ENCODE measurements at regions not wholly inside any gene's neighbourhood (a gene's known extent, or its start where the extent isn't known, plus 50 kb on each side); places are given as distances from the start of the nearest gene placed in this dataset.
"Not testable (repeated sequence)": the region's sequence is repeated elsewhere in the genome, so short reads cannot be mapped to it uniquely, and the experiment has no call there.

- not testable (repeated sequence) for DNase-seq; H3K36me3 ChIP-seq (ENCODE audit: control insufficient read depth in 3 of 3, insufficient read depth in 2 of 3, low read depth in 1 of 3, low read length in 3 of 3); H3K27me3 ChIP-seq (ENCODE audit: control insufficient read depth in 3 of 3, insufficient read depth in 3 of 3, low read length in 3 of 3); H3K4me3 ChIP-seq (ENCODE audit: low read depth in 1 of 3, low read length in 3 of 3); H3K9me3 ChIP-seq (ENCODE audit: control insufficient read depth in 2 of 2, insufficient read depth in 1 of 2, low read depth in 1 of 2, low read length in 1 of 2); FAIRE-seq; H3K4me1 ChIP-seq (ENCODE audit: control insufficient read depth in 3 of 3, insufficient read depth in 2 of 3, low read depth in 1 of 3, low read length in 2 of 3); H3K27ac ChIP-seq (ENCODE audit: low read depth in 1 of 3, low read length in 2 of 3)
- WGBS, 3 donors = 97 to 98% (median 98%) methylated on average over 11 to 24 of the region's 24 CpGs
Observed at GRCh38 chr4:62491756-62492155, 1291.6 kb downstream of the ADGRL3 start.

GRCh38 chr4:62490635-62491034 is 1290.5 kb downstream of the ADGRL3 start:
- FAIRE-seq (no peak), DNase-seq (no peak)
- H3K36me3 ChIP-seq (ENCODE audit: control insufficient read depth in 3 of 3, insufficient read depth in 2 of 3, low read depth in 1 of 3, low read length in 3 of 3) = no peaks in the 10 kb centered on the region
- H3K27me3 ChIP-seq (ENCODE audit: control insufficient read depth in 3 of 3, insufficient read depth in 3 of 3, low read length in 3 of 3) = no peaks in the 10 kb centered on the region
- H3K27ac ChIP-seq (ENCODE audit: low read depth in 1 of 3, low read length in 2 of 3) = no peak overlapping the region
- WGBS, 3 donors = 84 to 85% (median 84%) methylated on average over 1 of the region's 1 CpG
- H3K9me3 ChIP-seq (ENCODE audit: control insufficient read depth in 2 of 2, insufficient read depth in 1 of 2, low read depth in 1 of 2, low read length in 1 of 2) = no peaks in the 10 kb centered on the region
- H3K4me1 ChIP-seq (ENCODE audit: control insufficient read depth in 3 of 3, insufficient read depth in 2 of 3, low read depth in 1 of 3, low read length in 2 of 3) = no peaks in the 10 kb centered on the region
- no peak overlapping the region for H3K4me3 ChIP-seq (ENCODE audit: low read depth in 1 of 3, low read length in 3 of 3)

GRCh38 chr4:62487016-62487415 is 1286.9 kb downstream of the ADGRL3 start:
- DNase-seq = no peak
- Histone ChIP-seq H3K27ac (ENCODE audit: low read depth in 1 of 3, low read length in 2 of 3) (no peak overlapping the region), H3K4me3 (ENCODE audit: low read depth in 1 of 3, low read length in 3 of 3) (no peak overlapping the region), H3K36me3 (ENCODE audit: control insufficient read depth in 3 of 3, insufficient read depth in 2 of 3, low read depth in 1 of 3, low read length in 3 of 3) (no peaks in the 10 kb centered on the region), H3K4me1 (ENCODE audit: control insufficient read depth in 3 of 3, insufficient read depth in 2 of 3, low read depth in 1 of 3, low read length in 2 of 3) (no peaks in the 10 kb centered on the region), H3K9me3 (ENCODE audit: control insufficient read depth in 2 of 2, insufficient read depth in 1 of 2, low read depth in 1 of 2, low read length in 1 of 2) (no peaks in the 10 kb centered on the region), H3K27me3 (ENCODE audit: control insufficient read depth in 3 of 3, insufficient read depth in 3 of 3, low read length in 3 of 3) (no peaks in the 10 kb centered on the region)
- 61 to 65% (median 62%) methylated on average over 1 of the region's 1 CpG for WGBS, 3 donors
- no peak for FAIRE-seq

- WGBS, 3 donors = 66 to 79% (median 74%) methylated on average over 3 of the region's 3 CpGs
- DNase-seq = peak in 1 of 2 donors; percentile 21
- no peak overlapping the region for H3K27ac ChIP-seq (ENCODE audit: low read depth in 1 of 3, low read length in 2 of 3)
Observed at GRCh38 chr4:62484357-62484756, 1284.2 kb downstream of the ADGRL3 start.

GRCh38 chr4:62482355-62482754 is 1282.2 kb downstream of the ADGRL3 start:
- no peaks in the 10 kb centered on the region for H3K36me3 ChIP-seq (ENCODE audit: control insufficient read depth in 3 of 3, insufficient read depth in 2 of 3, low read depth in 1 of 3, low read length in 3 of 3)

More at GRCh38 chr4:62484357-62484756, 1284.2 kb downstream of the ADGRL3 start:
- no peaks in the 10 kb centered on the region for H3K27me3 ChIP-seq (ENCODE audit: control insufficient read depth in 3 of 3, insufficient read depth in 3 of 3, low read length in 3 of 3)
- FAIRE-seq = no peak
- H3K36me3 ChIP-seq (ENCODE audit: control insufficient read depth in 3 of 3, insufficient read depth in 2 of 3, low read depth in 1 of 3, low read length in 3 of 3) = no peaks in the 10 kb centered on the region
- H3K4me1 ChIP-seq (ENCODE audit: control insufficient read depth in 3 of 3, insufficient read depth in 2 of 3, low read depth in 1 of 3, low read length in 2 of 3) = no peaks in the 10 kb centered on the region
- no peaks in the 10 kb centered on the region for H3K9me3 ChIP-seq (ENCODE audit: control insufficient read depth in 2 of 2, insufficient read depth in 1 of 2, low read depth in 1 of 2, low read length in 1 of 2)
- H3K4me3 ChIP-seq (ENCODE audit: low read depth in 1 of 3, low read length in 3 of 3) = no peak overlapping the region

GRCh38 chr4:62475596-62475995 is 1275.5 kb downstream of the ADGRL3 start:
- no peaks in the 10 kb centered on the region for H3K36me3 ChIP-seq (ENCODE audit: control insufficient read depth in 3 of 3, insufficient read depth in 2 of 3, low read depth in 1 of 3, low read length in 3 of 3)
- FAIRE-seq = no peak
- no peaks in the 10 kb centered on the region for H3K27me3 ChIP-seq (ENCODE audit: control insufficient read depth in 3 of 3, insufficient read depth in 3 of 3, low read length in 3 of 3)
- H3K4me1 ChIP-seq (ENCODE audit: control insufficient read depth in 3 of 3, insufficient read depth in 2 of 3, low read depth in 1 of 3, low read length in 2 of 3) = no peaks in the 10 kb centered on the region
- H3K9me3 ChIP-seq (ENCODE audit: control insufficient read depth in 2 of 2, insufficient read depth in 1 of 2, low read depth in 1 of 2, low read length in 1 of 2) = no peaks in the 10 kb centered on the region
- no peak overlapping the region for H3K27ac ChIP-seq (ENCODE audit: low read depth in 1 of 3, low read length in 2 of 3)
- no peak overlapping the region for H3K4me3 ChIP-seq (ENCODE audit: low read depth in 1 of 3, low read length in 3 of 3)
- WGBS, 3 donors = 34 to 70% (median 62%) methylated on average over 2 of the region's 2 CpGs
- DNase-seq = no peak

More at GRCh38 chr4:62482355-62482754, 1282.2 kb downstream of the ADGRL3 start:
- DNase-seq (no peak), FAIRE-seq (no peak)
- 74 to 82% (median 82%) methylated on average over 3 of the region's 3 CpGs for WGBS, 3 donors
- H3K4me3 ChIP-seq (ENCODE audit: low read depth in 1 of 3, low read length in 3 of 3) = no peak overlapping the region
- H3K27ac ChIP-seq (ENCODE audit: low read depth in 1 of 3, low read length in 2 of 3) = no peak overlapping the region
- no peaks in the 10 kb centered on the region for H3K4me1 ChIP-seq (ENCODE audit: control insufficient read depth in 3 of 3, insufficient read depth in 2 of 3, low read depth in 1 of 3, low read length in 2 of 3)
- no peaks in the 10 kb centered on the region for H3K9me3 ChIP-seq (ENCODE audit: control insufficient read depth in 2 of 2, insufficient read depth in 1 of 2, low read depth in 1 of 2, low read length in 1 of 2)
- H3K27me3 ChIP-seq (ENCODE audit: control insufficient read depth in 3 of 3, insufficient read depth in 3 of 3, low read length in 3 of 3) = no peaks in the 10 kb centered on the region

GRCh38 chr4:62474802-62475201 is 1274.7 kb downstream of the ADGRL3 start:
- H3K4me3 ChIP-seq (ENCODE audit: low read depth in 1 of 3, low read length in 3 of 3) = no peak overlapping the region
- no peaks in the 10 kb centered on the region for H3K27me3 ChIP-seq (ENCODE audit: control insufficient read depth in 3 of 3, insufficient read depth in 3 of 3, low read length in 3 of 3)
- 90 to 95% (median 93%) methylated on average over 3 of the region's 3 CpGs for WGBS, 3 donors
- H3K9me3 ChIP-seq (ENCODE audit: control insufficient read depth in 2 of 2, insufficient read depth in 1 of 2, low read depth in 1 of 2, low read length in 1 of 2) = no peaks in the 10 kb centered on the region
- DNase-seq (no peak), FAIRE-seq (no peak)
- no peak overlapping the region for H3K27ac ChIP-seq (ENCODE audit: low read depth in 1 of 3, low read length in 2 of 3)
- H3K4me1 ChIP-seq (ENCODE audit: control insufficient read depth in 3 of 3, insufficient read depth in 2 of 3, low read depth in 1 of 3, low read length in 2 of 3) = no peaks in the 10 kb centered on the region
- H3K36me3 ChIP-seq (ENCODE audit: control insufficient read depth in 3 of 3, insufficient read depth in 2 of 3, low read depth in 1 of 3, low read length in 3 of 3) = no peaks in the 10 kb centered on the region

GRCh38 chr4:62471021-62471420 is 1270.9 kb downstream of the ADGRL3 start:
- FAIRE-seq = no peak
- 86 to 94% (median 94%) methylated on average over 1 of the region's 1 CpG for WGBS, 3 donors

GRCh38 chr4:62470421-62470983 is 1270.4 kb downstream of the ADGRL3 start:
- Histone ChIP-seq H3K36me3 (ENCODE audit: control insufficient read depth in 3 of 3, insufficient read depth in 2 of 3, low read depth in 1 of 3, low read length in 3 of 3) (no peaks in the 10 kb centered on the region), H3K27me3 (ENCODE audit: control insufficient read depth in 3 of 3, insufficient read depth in 3 of 3, low read length in 3 of 3) (no peaks in the 10 kb centered on the region), H3K27ac (ENCODE audit: low read depth in 1 of 3, low read length in 2 of 3) (no peak overlapping the region), H3K4me3 (ENCODE audit: low read depth in 1 of 3, low read length in 3 of 3) (no peak overlapping the region), H3K9me3 (ENCODE audit: control insufficient read depth in 2 of 2, insufficient read depth in 1 of 2, low read depth in 1 of 2, low read length in 1 of 2) (no peaks in the 10 kb centered on the region), H3K4me1 (ENCODE audit: control insufficient read depth in 3 of 3, insufficient read depth in 2 of 3, low read depth in 1 of 3, low read length in 2 of 3) (no peaks in the 10 kb centered on the region)
- WGBS, 3 donors = 92 to 93% (median 92%) methylated on average over 11 to 13 of the region's 13 CpGs
- DNase-seq (no peak), FAIRE-seq (no peak)

More at GRCh38 chr4:62471021-62471420, 1270.9 kb downstream of the ADGRL3 start:
- H3K36me3 ChIP-seq (ENCODE audit: control insufficient read depth in 3 of 3, insufficient read depth in 2 of 3, low read depth in 1 of 3, low read length in 3 of 3) = no peaks in the 10 kb centered on the region
- H3K27ac ChIP-seq (ENCODE audit: low read depth in 1 of 3, low read length in 2 of 3) = no peak overlapping the region
- no peak for DNase-seq
- H3K4me1 ChIP-seq (ENCODE audit: control insufficient read depth in 3 of 3, insufficient read depth in 2 of 3, low read depth in 1 of 3, low read length in 2 of 3) = no peaks in the 10 kb centered on the region
- no peaks in the 10 kb centered on the region for H3K9me3 ChIP-seq (ENCODE audit: control insufficient read depth in 2 of 2, insufficient read depth in 1 of 2, low read depth in 1 of 2, low read length in 1 of 2)
- H3K27me3 ChIP-seq (ENCODE audit: control insufficient read depth in 3 of 3, insufficient read depth in 3 of 3, low read length in 3 of 3) = no peaks in the 10 kb centered on the region
- H3K4me3 ChIP-seq (ENCODE audit: low read depth in 1 of 3, low read length in 3 of 3) = no peak overlapping the region

Measured in small intestine (tissue), 7 donors.